ENCODE measurements at regions not wholly inside any gene's neighbourhood (a gene's known extent, or its start where the extent isn't known, plus 50 kb on each side); places are given as distances from the start of the nearest gene placed in this dataset.
"Not testable (repeated sequence)": the region's sequence is repeated elsewhere in the genome, so short reads cannot be mapped to it uniquely, and the experiment has no call there.

GRCh38 chr20:61094581-61094980, 157.5 kb upstream of the CDH4 start:
- DNase-seq (ENCODE audit: low spot score) (no peak), ATAC-seq (ENCODE audit: low FRiP score) (no peak)
- TF ChIP-seq, protein P1, sequence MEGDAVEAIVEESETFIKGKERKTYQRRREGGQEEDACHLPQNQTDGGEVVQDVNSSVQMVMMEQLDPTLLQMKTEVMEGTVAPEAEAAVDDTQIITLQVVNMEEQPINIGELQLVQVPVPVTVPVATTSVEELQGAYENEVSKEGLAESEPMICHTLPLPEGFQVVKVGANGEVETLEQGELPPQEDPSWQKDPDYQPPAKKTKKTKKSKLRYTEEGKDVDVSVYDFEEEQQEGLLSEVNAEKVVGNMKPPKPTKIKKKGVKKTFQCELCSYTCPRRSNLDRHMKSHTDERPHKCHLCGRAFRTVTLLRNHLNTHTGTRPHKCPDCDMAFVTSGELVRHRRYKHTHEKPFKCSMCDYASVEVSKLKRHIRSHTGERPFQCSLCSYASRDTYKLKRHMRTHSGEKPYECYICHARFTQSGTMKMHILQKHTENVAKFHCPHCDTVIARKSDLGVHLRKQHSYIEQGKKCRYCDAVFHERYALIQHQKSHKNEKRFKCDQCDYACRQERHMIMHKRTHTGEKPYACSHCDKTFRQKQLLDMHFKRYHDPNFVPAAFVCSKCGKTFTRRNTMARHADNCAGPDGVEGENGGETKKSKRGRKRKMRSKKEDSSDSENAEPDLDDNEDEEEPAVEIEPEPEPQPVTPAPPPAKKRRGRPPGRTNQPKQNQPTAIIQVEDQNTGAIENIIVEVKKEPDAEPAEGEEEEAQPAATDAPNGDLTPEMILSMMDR (IDR thresholded peaks at IDR 0.05): no peak

GRCh38 chr20:61096463-61096862, 155.6 kb upstream of the CDH4 start:
- ATAC-seq (ENCODE audit: low FRiP score): no peak
- no peak for DNase-seq (ENCODE audit: low spot score)
- TF ChIP-seq, protein P1 (IDR thresholded peaks at IDR 0.05): no peak

- DNase-seq (ENCODE audit: low spot score): no peak
- TF ChIP-seq, protein P1 (IDR thresholded peaks at IDR 0.05): no peak
- ATAC-seq (ENCODE audit: low FRiP score): no peak
Observed at GRCh38 chr20:61099806-61100205, 152.3 kb upstream of the CDH4 start.

GRCh38 chr20:61100489-61100888, 151.6 kb upstream of the CDH4 start:
- TF ChIP-seq, protein P1 (IDR thresholded peaks at IDR 0.05): no peak
- DNase-seq (ENCODE audit: low spot score) (no peak), ATAC-seq (ENCODE audit: low FRiP score) (no peak)

DNA sequence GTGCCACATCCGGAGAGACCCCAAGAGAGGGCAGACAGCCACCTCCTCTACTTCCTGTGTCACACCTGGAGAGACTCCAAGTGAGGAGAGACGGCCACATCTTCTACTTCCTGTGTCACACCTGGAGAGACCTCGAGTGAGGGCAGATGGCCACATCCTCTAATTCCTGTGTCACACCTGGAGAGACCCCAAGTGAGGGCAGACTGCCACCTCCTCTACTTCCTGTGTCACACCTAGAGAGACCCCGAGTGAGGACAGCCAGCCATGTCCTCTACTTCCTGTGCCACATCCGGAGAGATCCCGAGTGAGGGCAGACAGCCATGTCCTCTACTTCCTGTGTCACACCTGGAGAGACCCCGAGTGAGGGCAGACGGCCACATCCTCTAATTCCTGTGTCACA, 150.7 kb upstream of the CDH4 start:
- not testable (repeated sequence) for ATAC-seq (ENCODE audit: low FRiP score); DNase-seq (ENCODE audit: low spot score)

DNA sequence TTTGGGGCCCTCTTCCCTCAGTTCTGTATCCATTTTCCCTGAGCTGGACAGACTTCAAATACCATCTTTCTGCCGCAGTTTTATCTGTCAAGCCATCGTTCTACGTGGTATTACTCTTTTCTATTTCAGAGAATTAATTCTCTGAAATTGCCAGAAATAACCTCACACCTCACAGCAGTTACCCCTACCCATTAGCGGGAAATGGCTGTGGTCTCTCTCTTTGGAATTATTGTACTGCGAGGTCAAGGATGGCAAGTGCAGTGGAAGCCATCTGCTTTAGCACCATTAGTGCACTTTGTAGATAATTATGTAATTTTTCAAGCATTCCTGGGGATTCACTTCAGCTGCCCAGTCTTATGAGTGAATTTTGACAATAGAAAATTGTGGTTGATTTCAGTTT, 147.8 kb upstream of the CDH4 start:
- TF ChIP-seq, protein P1 (IDR thresholded peaks at IDR 0.05): no peak
- ATAC-seq (ENCODE audit: low FRiP score) (no peak), DNase-seq (ENCODE audit: low spot score) (no peak)

- no peak for ATAC-seq (ENCODE audit: low FRiP score)
Observed at GRCh38 chr20:61105395-61105794, 146.7 kb upstream of the CDH4 start.

More at GRCh38 chr20:61105395-61105794, 146.7 kb upstream of the CDH4 start:
- TF ChIP-seq, protein P1 (IDR thresholded peaks at IDR 0.05): no peak
- DNase-seq (ENCODE audit: low spot score): no peak
